SU-DHL-6 (cell line): ENCODE measurements at regions not wholly inside any gene's neighbourhood (a gene's known extent, or its start where the extent isn't known, plus 50 kb on each side); places are given as distances from the start of the nearest gene placed in this dataset.

Experiments
- CTCF ChIP-seq: fragments of 200-600 bp; sonication (generic); IDR thresholded peaks from one replicate; pipeline ENCODE4 v1.5.1; 2017; ENCODE audit warnings: antibody characterized with exemption, mild to moderate bottlenecking, low read length, moderate library complexity; ENCODE audit not compliant: insufficient read depth, poor library complexity, severe bottlenecking
- EZH2phosphoT487 ChIP-seq: fragments of 200-600 bp; sonication (generic), shearing (Covaris generic); conservative IDR thresholded peaks from 2 replicates; pipeline ENCODE4 v1.6.1; 2018; ENCODE audit warnings: mild to moderate bottlenecking, antibody characterized with exemption, low read length, moderate library complexity, mixed read lengths

- TF ChIP-seq EZH2phosphoT487 (no peak), CTCF (no peak)
Measured at GRCh38 chrX:20354505-20354904, 87.8 kb upstream of the RPS6KA3 start.
